BE2C (cell line): ENCODE measurements at regions not wholly inside any gene's neighbourhood (a gene's known extent, or its start where the extent isn't known, plus 50 kb on each side); places are given as distances from the start of the nearest gene placed in this dataset.

Source experiments
- DNase-seq: peaks from one replicate; pipeline ENCODE4 v3.0.0-alpha.2; 2020
- H3K27me3 ChIP-seq: fragments of 250-450 bp; sonication (Bioruptor Pico); 2 replicates; pipeline ENCODE4 v1.5.1; 2020; ENCODE audit warnings: mild to moderate bottlenecking
- H3K36me3 ChIP-seq: fragments of 250-450 bp; sonication (Bioruptor Pico); 2 replicates; pipeline ENCODE4 v1.5.1; 2020; ENCODE audit warnings: mild to moderate bottlenecking
- H3K4me1 ChIP-seq: fragments of 250-450 bp; sonication (Bioruptor Pico); 2 replicates; pipeline ENCODE4 v1.5.1; 2020
- H3K4me3 ChIP-seq: 2 replicates; pipeline ENCODE4 v1.5.1; 2011; ENCODE audit warnings: low read depth, low read length
- H3K9me3 ChIP-seq: fragments of 250-450 bp; sonication (Bioruptor Pico); 2 replicates; pipeline ENCODE4 v1.5.1; 2020
- CTCF ChIP-seq: IDR thresholded peaks from 2 replicates; pipeline ENCODE4 v1.5.1; 2012; ENCODE audit warnings: mild to moderate bottlenecking, low read depth, low read length

GRCh38 chr6:44006872-44007303 is 120.4 kb downstream of the MRPL14 start:
- TF ChIP-seq CTCF = no peak
- no peak for DNase-seq
- Histone ChIP-seq H3K27me3 (no peaks in the 10 kb centered on the region), H3K4me3 (no peak overlapping the region), H3K4me1 (peaks cover 19% of the 10 kb centered on the region), H3K9me3 (no peaks in the 10 kb centered on the region), H3K36me3 (no peaks in the 10 kb centered on the region)

- no peaks in the 10 kb centered on the region for H3K9me3 ChIP-seq
- no peak overlapping the region for H3K4me3 ChIP-seq
- TF ChIP-seq CTCF = no peak
- no peaks in the 10 kb centered on the region for H3K27me3 ChIP-seq
- no peaks in the 10 kb centered on the region for H3K36me3 ChIP-seq
- peaks cover 19% of the 10 kb centered on the region for H3K4me1 ChIP-seq
- DNase-seq = no peak
Measured at GRCh38 chr6:44006123-44006871, 121.0 kb downstream of the MRPL14 start.

- TF ChIP-seq CTCF = no peak
- peaks cover 11% of the 10 kb centered on the region for H3K4me1 ChIP-seq
Measured at GRCh38 chr6:44005507-44005903, 121.7 kb downstream of the MRPL14 start.

GRCh38 chr6:44004625-44005506 is 122.4 kb downstream of the MRPL14 start:
- H3K9me3 ChIP-seq = no peaks in the 10 kb centered on the region
- no peak overlapping the region for H3K4me3 ChIP-seq
- H3K36me3 ChIP-seq = no peaks in the 10 kb centered on the region
- H3K4me1 ChIP-seq = peaks cover 4% of the 10 kb centered on the region
- TF ChIP-seq CTCF = peak; percentile 47
- no peaks in the 10 kb centered on the region for H3K27me3 ChIP-seq
- no peak for DNase-seq

More at GRCh38 chr6:44005507-44005903, 121.7 kb downstream of the MRPL14 start:
- no peaks in the 10 kb centered on the region for H3K27me3 ChIP-seq
- H3K36me3 ChIP-seq = no peaks in the 10 kb centered on the region
- H3K9me3 ChIP-seq = no peaks in the 10 kb centered on the region
- H3K4me3 ChIP-seq = no peak overlapping the region
- no peak for DNase-seq

GRCh38 chr6:44004136-44004535 is 123.1 kb downstream of the MRPL14 start:
- Histone ChIP-seq H3K36me3 (no peaks in the 10 kb centered on the region), H3K9me3 (no peaks in the 10 kb centered on the region), H3K27me3 (no peaks in the 10 kb centered on the region), H3K4me1 (0 out of 2 replicates have a peak, but pooled peaks cover 4% of the 10 kb centered on the region), H3K4me3 (no peak overlapping the region)
- no peak for TF ChIP-seq CTCF
- DNase-seq = no peak
